ENCODE measurements at regions not wholly inside any gene's neighbourhood (a gene's known extent, or its start where the extent isn't known, plus 50 kb on each side); places are given as distances from the start of the nearest gene placed in this dataset.
A peak's percentile ranks its signal among the peaks of the same experiment; 100 is the strongest.

GRCh38 chr2:2791031-2791430 is 460.0 kb upstream of the MYT1L start:
- H3K18ac ChIP-seq (ENCODE audit: extremely low read depth, low read length) = 0 out of 2 replicates have a peak overlapping the region, but pooled peaks have one; percentile 24
- H4K91ac ChIP-seq (replicated peaks; ENCODE audit: insufficient read length, low read length) = peak overlapping the region; percentile 36
- no peak overlapping the region for H3K56ac ChIP-seq (replicated peaks; ENCODE audit: insufficient read length, low read depth, low read length)
- no peaks in the 10 kb centered on the region for H3K27me3 ChIP-seq (replicated peaks in 1 of 4; ENCODE audit: control insufficient read depth in 3 of 4, extremely low read depth in 1 of 4, insufficient read depth in 3 of 4, low read length in 3 of 4)
- H3K9ac ChIP-seq (replicated peaks in 1 of 4; ENCODE audit: extremely low read depth in 1 of 4, low read depth in 3 of 4, low read length in 3 of 4) = no peak overlapping the region
- CTCF ChIA-PET (ENCODE audit: partially characterized antibody) = no interaction called here
- H3K4me1 ChIP-seq (replicated peaks in 1 of 4; ENCODE audit: control insufficient read depth in 3 of 4, insufficient read depth in 4 of 4, low read length in 3 of 4) = peaks cover 5 to 18% (median 8%) of the 10 kb centered on the region in 4 experiments
- peak overlapping the region; percentile 36; the same call in 1 of the 2 replicates for H2BK5ac ChIP-seq (ENCODE audit: low read depth, low read length)
- H2BK120ac ChIP-seq (replicated peaks; ENCODE audit: low read depth, low read length) = no peak overlapping the region
- 0 out of 2 replicates have a peak overlapping the region, but pooled peaks have one; percentile 22 for H4K8ac ChIP-seq (ENCODE audit: extremely low read depth, insufficient read depth, low read length)
- FAIRE-seq = no peak
- H4K5ac ChIP-seq (ENCODE audit: insufficient read length, low read depth, low read length) = no peak overlapping the region
- no peak overlapping the region for H3K14ac ChIP-seq (ENCODE audit: insufficient read length)
- H2BK20ac ChIP-seq (ENCODE audit: low read length) = peak overlapping the region; percentile 87
- no peak overlapping the region for H3K27ac ChIP-seq (ENCODE audit: low read depth, low read length)
- H3K23ac ChIP-seq (ENCODE audit: insufficient read length) = no peak overlapping the region
- peak overlapping the region; percentile 82 for H3K4ac ChIP-seq (replicated peaks; ENCODE audit: insufficient read length, low read depth, low read length)
- no peak overlapping the region for H3K4me3 ChIP-seq (ENCODE audit: extremely low read depth in 1 of 4, insufficient read depth in 2 of 4, low read depth in 3 of 4, low read length in 4 of 4)
- H2AFZ ChIP-seq (ENCODE audit: low read length) = no peak overlapping the region
- H3K79me1 ChIP-seq (ENCODE audit: low read depth, low read length) = no peaks in the 10 kb centered on the region
- 86% methylated on average over 10 of the region's 11 CpGs; no CpG with 5 or more reads in 1 of the 2 experiments for WGBS, 2 experiments (ENCODE audit: extremely low coverage in 1 of 2, insufficient coverage in 1 of 2, insufficient read length in 1 of 2, insufficient replicate concordance in 2 of 2, low coverage in 1 of 2, low lambda C conversion rate in 2 of 2, missing lambda C conversion rate in 1 of 2)
- H3K9me3 ChIP-seq (ENCODE audit: insufficient read depth in 2 of 2, low read depth in 1 of 2, low read length in 1 of 2) = no peaks in the 10 kb centered on the region
- TF ChIP-seq JUN (IDR thresholded peaks at IDR 0.05; ENCODE audit: low read depth, low read length) (no peak), POU5F1 (IDR thresholded peaks at IDR 0.05; ENCODE audit: low read depth, low read length) (no peak), RFX5 (IDR thresholded peaks at IDR 0.05; ENCODE audit: borderline replicate concordance, low read depth, low read length) (no peak), CBX8 (IDR thresholded peaks at IDR 0.05; ENCODE audit: borderline replicate concordance, low read depth, low read length) (no peak), JUND (IDR thresholded peaks at IDR 0.05; ENCODE audit: low read length) (no peak)
- POLR2A ChIA-PET (ENCODE audit: partially characterized antibody) = no interaction called here
- no peak for DNase-seq (ENCODE audit: low read depth in 1 of 2, low spot score in 2 of 2)
- no peaks in the 10 kb centered on the region for H3K79me2 ChIP-seq (ENCODE audit: control insufficient read depth in 1 of 2, insufficient read depth in 2 of 2, low read length in 2 of 2)
- no peak overlapping the region for H3K4me2 ChIP-seq (ENCODE audit: insufficient read depth in 1 of 2, low read depth in 2 of 2, low read length in 2 of 2)
- no peaks in the 10 kb centered on the region for H4K20me1 ChIP-seq (replicated peaks in 1 of 2; ENCODE audit: control insufficient read depth in 1 of 2, insufficient read depth in 2 of 2, low read length in 2 of 2)
- no peaks in the 10 kb centered on the region; the same call in 1 of the 2 replicates for H3K23me2 ChIP-seq (ENCODE audit: low read depth, low read length)
- H2AK5ac ChIP-seq (ENCODE audit: low read depth, low read length) = peak overlapping the region; percentile 61; the same call in 1 of the 2 replicates
- 0 out of 2 replicates have a peak overlapping the region, but pooled peaks have one; percentile 63 for H2BK15ac ChIP-seq (ENCODE audit: low read length)
- H3K36me3 ChIP-seq (ENCODE audit: control insufficient read depth in 2 of 4, insufficient read depth in 4 of 4, low read length in 3 of 4) = no peaks in the 10 kb centered on the region
- H2BK12ac ChIP-seq (ENCODE audit: low read depth, low read length) = peak overlapping the region; percentile 54; the same call in 1 of the 2 replicates

Data from H1 (cell line).